ENCODE measurements at regions not wholly inside any gene's neighbourhood (a gene's known extent, or its start where the extent isn't known, plus 50 kb on each side); places are given as distances from the start of the nearest gene placed in this dataset.
"Not testable (repeated sequence)": the region's sequence is repeated elsewhere in the genome, so short reads cannot be mapped to it uniquely, and the experiment has no call there.

DNA sequence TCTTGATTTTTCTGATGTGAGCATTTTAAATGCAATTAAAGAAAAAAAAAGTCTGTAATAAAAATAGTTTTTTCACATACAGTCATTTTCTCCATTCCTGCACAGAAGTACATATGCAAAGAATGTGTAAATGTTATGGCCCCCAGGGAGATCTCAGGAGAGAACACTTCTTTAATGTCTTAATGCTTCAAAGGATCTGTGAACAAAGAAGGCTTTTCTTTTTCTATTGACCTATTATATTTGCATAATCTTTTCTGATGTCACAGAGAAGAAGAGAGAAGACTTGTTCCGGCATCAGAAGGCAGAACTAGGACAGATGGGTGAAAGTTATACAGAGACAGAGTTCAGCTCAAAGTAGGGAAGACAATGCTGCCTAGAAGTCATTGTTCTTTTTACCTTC lies 413.5 kb upstream of the STXBP6 start:
- WGBS, 3 donors: 80 to 88% (median 84%) methylated on average over 1 of the region's 1 CpG
- Histone ChIP-seq H3K9me3 (no peaks in the 10 kb centered on the region), H3K4me1 (ENCODE audit: insufficient read depth) (no peaks in the 10 kb centered on the region), H3K4me3 (no peak overlapping the region), H3K27me3 (no peaks in the 10 kb centered on the region), H3K36me3 (no peaks in the 10 kb centered on the region), H3K27ac (no peak overlapping the region)
- intact Hi-C loops (cut with DNase I): no loop called here
- no peak for TF ChIP-seq EP300 (IDR thresholded peaks at IDR 0.05)
- TF ChIP-seq POLR2A (IDR thresholded peaks at IDR 0.05): no peak
- TF ChIP-seq, protein P1, sequence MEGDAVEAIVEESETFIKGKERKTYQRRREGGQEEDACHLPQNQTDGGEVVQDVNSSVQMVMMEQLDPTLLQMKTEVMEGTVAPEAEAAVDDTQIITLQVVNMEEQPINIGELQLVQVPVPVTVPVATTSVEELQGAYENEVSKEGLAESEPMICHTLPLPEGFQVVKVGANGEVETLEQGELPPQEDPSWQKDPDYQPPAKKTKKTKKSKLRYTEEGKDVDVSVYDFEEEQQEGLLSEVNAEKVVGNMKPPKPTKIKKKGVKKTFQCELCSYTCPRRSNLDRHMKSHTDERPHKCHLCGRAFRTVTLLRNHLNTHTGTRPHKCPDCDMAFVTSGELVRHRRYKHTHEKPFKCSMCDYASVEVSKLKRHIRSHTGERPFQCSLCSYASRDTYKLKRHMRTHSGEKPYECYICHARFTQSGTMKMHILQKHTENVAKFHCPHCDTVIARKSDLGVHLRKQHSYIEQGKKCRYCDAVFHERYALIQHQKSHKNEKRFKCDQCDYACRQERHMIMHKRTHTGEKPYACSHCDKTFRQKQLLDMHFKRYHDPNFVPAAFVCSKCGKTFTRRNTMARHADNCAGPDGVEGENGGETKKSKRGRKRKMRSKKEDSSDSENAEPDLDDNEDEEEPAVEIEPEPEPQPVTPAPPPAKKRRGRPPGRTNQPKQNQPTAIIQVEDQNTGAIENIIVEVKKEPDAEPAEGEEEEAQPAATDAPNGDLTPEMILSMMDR (IDR thresholded peaks at IDR 0.05): no peak
- no peak for DNase-seq

DNA sequence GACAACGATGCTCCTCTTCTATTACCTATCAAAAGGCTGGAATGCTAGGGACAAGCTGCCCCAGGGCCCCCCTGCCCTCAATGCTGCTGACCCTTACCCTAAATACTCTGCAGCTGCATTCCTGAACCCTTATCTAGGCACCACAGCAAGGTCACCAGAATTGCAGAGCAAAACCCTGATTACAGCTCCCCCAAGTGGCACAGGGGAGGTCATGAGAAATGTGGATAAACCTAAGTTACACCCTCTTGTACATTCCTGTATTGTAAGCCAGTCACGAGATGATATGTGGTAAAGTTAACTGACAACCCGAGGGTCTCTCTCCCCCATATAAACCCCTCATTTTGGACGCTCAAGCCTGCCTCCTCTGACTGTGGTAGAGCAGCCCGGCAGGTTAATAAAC lies 411.8 kb upstream of the STXBP6 start:
- Histone ChIP-seq H3K4me1 (ENCODE audit: insufficient read depth) (no peaks in the 10 kb centered on the region), H3K4me3 (no peak overlapping the region), H3K9me3 (no peaks in the 10 kb centered on the region), H3K27me3 (no peaks in the 10 kb centered on the region), H3K27ac (no peak overlapping the region), H3K36me3 (no peaks in the 10 kb centered on the region)
- TF ChIP-seq, protein P1 (IDR thresholded peaks at IDR 0.05): no peak
- DNase-seq: no peak
- intact Hi-C loops (cut with DNase I): no loop called here
- WGBS, 3 donors: 52 to 57% (median 53%) methylated on average over 5 of the region's 5 CpGs

GRCh38 chr14:25444381-25444780 lies 394.4 kb upstream of the STXBP6 start:
- Histone ChIP-seq H3K36me3 (no peaks in the 10 kb centered on the region), H3K27ac (no peak overlapping the region), H3K4me1 (ENCODE audit: insufficient read depth) (no peaks in the 10 kb centered on the region), H3K4me3 (no peak overlapping the region), H3K27me3 (no peaks in the 10 kb centered on the region), H3K9me3 (no peaks in the 10 kb centered on the region)
- intact Hi-C loops (cut with DNase I): no loop called here
- no peak for TF ChIP-seq EP300 (IDR thresholded peaks at IDR 0.05)
- TF ChIP-seq, protein P1 (IDR thresholded peaks at IDR 0.05): no peak
- no peak for TF ChIP-seq POLR2A (IDR thresholded peaks at IDR 0.05)
- 83 to 86% (median 86%) methylated on average over 2 of the region's 2 CpGs for WGBS, 3 donors
- DNase-seq: no peak

DNA sequence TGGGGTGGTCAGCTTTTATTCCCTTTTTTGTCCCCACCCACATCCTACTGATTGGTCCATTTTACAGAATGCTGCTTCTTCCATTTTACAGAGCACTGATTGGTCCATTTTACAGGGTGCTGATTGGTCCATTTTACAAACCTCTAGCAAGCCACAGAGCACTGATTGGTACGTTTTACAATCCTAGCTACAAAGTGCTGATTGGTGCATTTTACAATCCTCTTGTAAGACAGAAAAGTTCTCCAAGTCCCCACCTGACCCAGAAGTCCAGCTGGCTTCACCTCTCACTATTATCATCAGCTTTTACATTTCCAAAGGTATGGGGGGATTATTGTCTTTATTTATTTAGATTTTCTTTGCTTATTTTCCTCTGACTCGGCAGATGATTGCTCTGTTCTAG lies 390.4 kb upstream of the STXBP6 start:
- H3K27ac ChIP-seq: not testable (repeated sequence)
- 73 to 85% (median 78%) methylated on average over 2 of the region's 2 CpGs for WGBS, 3 donors

DNA sequence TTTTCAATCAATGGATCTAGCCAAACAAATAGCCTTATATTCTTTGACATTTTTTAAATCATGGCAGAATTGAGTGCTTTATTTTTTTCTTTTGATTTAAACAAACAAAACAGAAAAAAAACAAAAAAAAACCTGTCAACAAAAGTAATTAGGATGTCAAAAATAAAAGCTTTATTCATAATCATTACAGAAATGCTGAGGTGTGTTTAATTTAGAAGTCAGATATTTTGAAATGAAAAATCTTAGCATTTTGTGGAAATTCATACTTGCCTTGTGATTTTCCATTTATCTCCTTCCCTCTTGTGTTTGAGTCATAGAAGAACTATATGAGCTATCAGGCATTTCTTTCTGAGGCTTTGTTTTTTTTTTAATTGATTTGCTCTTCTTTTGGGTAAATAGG lies 387.0 kb upstream of the STXBP6 start:
- Histone ChIP-seq H3K27ac (no peak overlapping the region), H3K4me1 (ENCODE audit: insufficient read depth) (no peaks in the 10 kb centered on the region), H3K27me3 (no peaks in the 10 kb centered on the region), H3K9me3 (no peaks in the 10 kb centered on the region), H3K36me3 (no peaks in the 10 kb centered on the region), H3K4me3 (no peak overlapping the region)
- no peak for DNase-seq
- intact Hi-C loops (cut with DNase I): no loop called here
- TF ChIP-seq POLR2A (IDR thresholded peaks at IDR 0.05) (no peak), EP300 (IDR thresholded peaks at IDR 0.05) (no peak)
- TF ChIP-seq, protein P1 (IDR thresholded peaks at IDR 0.05): no peak

More for the DNA sequence above, 390.4 kb upstream of the STXBP6 start:
- DNase-seq; intact Hi-C loops (cut with DNase I); H3K9me3 ChIP-seq; H3K27me3 ChIP-seq; H3K36me3 ChIP-seq; H3K4me1 ChIP-seq (ENCODE audit: insufficient read depth); H3K4me3 ChIP-seq: not testable (repeated sequence)
